ENCODE measurements at regions not wholly inside any gene's neighbourhood (a gene's known extent, or its start where the extent isn't known, plus 50 kb on each side); places are given as distances from the start of the nearest gene placed in this dataset.

DNA sequence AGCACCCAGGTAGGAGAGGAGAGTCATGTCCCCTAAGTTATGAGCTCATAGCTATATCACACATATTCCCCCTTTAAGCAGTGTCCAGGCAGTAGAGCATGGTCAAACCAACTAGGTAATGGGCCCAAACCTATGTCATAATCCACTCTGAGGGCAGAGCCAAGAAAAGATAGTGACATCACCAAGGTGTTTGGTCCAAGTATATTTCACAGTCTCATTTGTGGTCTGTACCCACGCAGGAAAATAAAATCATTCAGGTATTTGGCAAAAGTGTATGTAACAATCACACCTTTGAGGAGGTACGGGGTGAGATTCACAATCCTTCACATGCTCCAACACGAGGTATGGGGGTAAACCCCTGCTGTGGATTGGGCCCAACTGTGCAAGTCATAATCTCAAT lies 2112.8 kb downstream of the TP53TG3F start:
- Mint-ChIP-seq H3K4me3 (no peak overlapping the region), H3K27ac (no peak overlapping the region), H3K9me3 (peaks cover 59% of the 10 kb centered on the region), H3K4me1 (no peaks in the 10 kb centered on the region), H3K27me3 (ENCODE audit: low read depth) (no peaks in the 10 kb centered on the region), H3K36me3 (no peaks in the 10 kb centered on the region)
- DNase-seq (ENCODE audit: low spot score in 2 of 2, unreplicated experiment in 2 of 2), result no peak
- TF ChIP-seq, protein P1, sequence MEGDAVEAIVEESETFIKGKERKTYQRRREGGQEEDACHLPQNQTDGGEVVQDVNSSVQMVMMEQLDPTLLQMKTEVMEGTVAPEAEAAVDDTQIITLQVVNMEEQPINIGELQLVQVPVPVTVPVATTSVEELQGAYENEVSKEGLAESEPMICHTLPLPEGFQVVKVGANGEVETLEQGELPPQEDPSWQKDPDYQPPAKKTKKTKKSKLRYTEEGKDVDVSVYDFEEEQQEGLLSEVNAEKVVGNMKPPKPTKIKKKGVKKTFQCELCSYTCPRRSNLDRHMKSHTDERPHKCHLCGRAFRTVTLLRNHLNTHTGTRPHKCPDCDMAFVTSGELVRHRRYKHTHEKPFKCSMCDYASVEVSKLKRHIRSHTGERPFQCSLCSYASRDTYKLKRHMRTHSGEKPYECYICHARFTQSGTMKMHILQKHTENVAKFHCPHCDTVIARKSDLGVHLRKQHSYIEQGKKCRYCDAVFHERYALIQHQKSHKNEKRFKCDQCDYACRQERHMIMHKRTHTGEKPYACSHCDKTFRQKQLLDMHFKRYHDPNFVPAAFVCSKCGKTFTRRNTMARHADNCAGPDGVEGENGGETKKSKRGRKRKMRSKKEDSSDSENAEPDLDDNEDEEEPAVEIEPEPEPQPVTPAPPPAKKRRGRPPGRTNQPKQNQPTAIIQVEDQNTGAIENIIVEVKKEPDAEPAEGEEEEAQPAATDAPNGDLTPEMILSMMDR (IDR thresholded peaks at IDR 0.05; ENCODE audit: unreplicated experiment), result no peak

GRCh38 chr16:35573407-35573806 lies 2114.0 kb downstream of the TP53TG3F start:
- Mint-ChIP-seq H3K4me1 (no peaks in the 10 kb centered on the region), H3K27me3 (ENCODE audit: low read depth) (no peaks in the 10 kb centered on the region), H3K36me3 (no peaks in the 10 kb centered on the region), H3K4me3 (no peak overlapping the region), H3K9me3 (peaks cover 58% of the 10 kb centered on the region), H3K27ac (no peak overlapping the region)
- TF ChIP-seq, protein P1 (IDR thresholded peaks at IDR 0.05; ENCODE audit: unreplicated experiment), result no peak
- no peak for DNase-seq (ENCODE audit: low spot score in 2 of 2, unreplicated experiment in 2 of 2)

- TF ChIP-seq, protein P1 (IDR thresholded peaks at IDR 0.05; ENCODE audit: unreplicated experiment), result no peak
- no peaks in the 10 kb centered on the region for H3K4me1 Mint-ChIP-seq
- no peak overlapping the region for H3K4me3 Mint-ChIP-seq
- no peak overlapping the region for H3K27ac Mint-ChIP-seq
- H3K36me3 Mint-ChIP-seq, result no peaks in the 10 kb centered on the region
- no peaks in the 10 kb centered on the region for H3K27me3 Mint-ChIP-seq (ENCODE audit: low read depth)
- DNase-seq (ENCODE audit: low spot score in 2 of 2, unreplicated experiment in 2 of 2), result no peak
- H3K9me3 Mint-ChIP-seq, result peaks cover 62% of the 10 kb centered on the region
Observed at GRCh38 chr16:35574011-35574410, 2114.6 kb downstream of the TP53TG3F start.

DNA sequence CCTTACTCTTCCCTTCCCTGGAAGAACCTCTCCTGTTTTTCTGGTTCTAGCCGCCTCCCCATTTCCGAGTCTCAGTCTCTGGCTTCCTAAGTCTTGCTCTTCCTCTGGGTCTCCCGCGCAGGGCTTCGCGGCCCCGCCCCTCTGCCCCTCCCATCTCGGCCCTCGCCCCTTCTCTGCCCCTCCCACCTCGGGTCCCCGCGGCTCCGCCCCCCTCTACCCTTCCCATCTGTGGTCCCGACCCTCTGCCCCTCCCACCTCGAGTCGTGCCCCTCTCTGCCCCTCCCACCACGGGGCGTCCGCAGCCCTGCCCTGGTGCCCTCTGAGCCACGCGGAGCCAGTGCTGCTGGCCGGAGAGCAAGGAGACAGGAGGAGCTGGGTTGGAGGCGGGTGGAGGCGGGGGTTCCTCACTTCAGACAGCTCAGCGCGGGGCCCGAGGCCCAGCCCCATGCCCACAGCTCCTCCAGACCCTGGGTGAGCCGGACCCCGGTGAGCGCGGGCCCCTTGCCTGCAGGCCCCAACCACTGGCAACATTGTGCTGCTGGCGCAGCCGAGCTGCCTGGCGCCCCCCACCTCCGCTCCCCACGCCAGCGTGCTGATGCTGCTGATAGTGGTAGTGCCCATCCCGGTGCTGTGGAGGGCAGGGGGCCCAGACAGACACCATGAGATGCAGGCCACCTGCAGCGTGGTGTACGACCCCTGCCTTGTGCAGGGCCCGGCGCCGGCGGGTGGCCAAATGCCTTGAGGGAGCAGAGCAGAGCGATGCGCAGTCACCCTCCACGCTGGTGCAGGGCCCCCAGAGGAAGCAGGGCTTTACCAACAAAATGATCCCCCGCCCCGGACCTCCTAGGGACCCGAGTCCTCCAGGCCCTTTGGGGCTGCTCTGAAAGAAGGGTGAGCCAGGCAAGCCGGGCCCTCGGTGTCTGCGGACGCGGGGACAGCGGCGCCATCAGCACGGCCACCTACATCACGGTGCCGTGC lies 2115.3 kb downstream of the TP53TG3F start:
- Mint-ChIP-seq H3K4me3 (no peak overlapping the region), H3K36me3 (no peaks in the 10 kb centered on the region), H3K4me1 (no peaks in the 10 kb centered on the region), H3K27ac (no peak overlapping the region), H3K9me3 (peaks cover 60% of the 10 kb centered on the region), H3K27me3 (ENCODE audit: low read depth) (no peaks in the 10 kb centered on the region)
- DNase-seq (ENCODE audit: low spot score in 2 of 2, unreplicated experiment in 2 of 2), result no peak
- TF ChIP-seq, protein P1 (IDR thresholded peaks at IDR 0.05; ENCODE audit: unreplicated experiment), result no peak

DNA sequence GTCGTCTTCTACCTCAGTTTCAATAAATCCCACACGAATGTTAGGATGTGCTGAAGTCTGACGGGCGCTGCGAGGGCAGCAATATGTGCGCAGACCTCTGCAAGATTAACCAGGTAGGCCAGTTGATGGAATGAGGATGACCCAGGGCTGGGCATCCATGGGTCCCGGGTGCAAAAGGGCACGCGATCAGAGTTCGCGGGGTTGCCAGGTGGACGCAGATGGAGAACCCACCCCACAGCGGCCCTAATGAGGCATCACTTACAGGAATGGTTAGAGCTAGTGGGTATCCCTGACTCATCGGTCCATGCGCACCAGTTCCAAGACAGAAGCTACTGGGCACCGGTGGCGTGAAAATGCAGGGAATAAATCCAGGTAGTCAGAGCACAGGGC lies 2116.0 kb downstream of the TP53TG3F start:
- Mint-ChIP-seq H3K27me3 (ENCODE audit: low read depth) (no peaks in the 10 kb centered on the region), H3K36me3 (no peaks in the 10 kb centered on the region), H3K4me3 (no peak overlapping the region), H3K4me1 (no peaks in the 10 kb centered on the region), H3K27ac (no peak overlapping the region), H3K9me3 (peaks cover 62% of the 10 kb centered on the region)
- DNase-seq (ENCODE audit: low spot score in 2 of 2, unreplicated experiment in 2 of 2), result no peak
- TF ChIP-seq, protein P1 (IDR thresholded peaks at IDR 0.05; ENCODE audit: unreplicated experiment), result no peak
